Endothelial cell of umbilical vein (primary cell): ENCODE measurements at regions not wholly inside any gene's neighbourhood (a gene's known extent, or its start where the extent isn't known, plus 50 kb on each side); places are given as distances from the start of the nearest gene placed in this dataset.
"Not testable (repeated sequence)": the region's sequence is repeated elsewhere in the genome, so short reads cannot be mapped to it uniquely, and the experiment has no call there.

Source experiments
- BruUV-seq: library from RNA; stranded (reverse); fragments of 400-500 nt; replicated peaks from 2 replicates; lab custom pipeline; 2021; lab: Mats Ljungman, UMichigan
- CTCF ChIA-PET: fragments of 300-600, 350-600 bp; sonication (Branson Sonifier 250); formaldehyde crosslinking; loops from one replicate; lab custom pipeline; 2021; ENCODE audit warnings: antibody characterized with exemption, inconsistent platforms; lab: Charles Lee
- POLR2A ChIA-PET: fragments of 300-600, 350-600 bp; sonication (Branson Sonifier 250); formaldehyde crosslinking; loops from one replicate; lab custom pipeline; 2021; ENCODE audit warnings: antibody characterized with exemption, inconsistent platforms; lab: Charles Lee
- DNase-seq: peaks from one replicate; pipeline ENCODE4 v3.0.0-alpha.2; 2011; ENCODE audit warnings: low read depth, low spot score
- FAIRE-seq: peaks from 2 replicates; lab custom pipeline; 2011; peaks lifted over from hg19 to GRCh38; lab: Jason Lieb, UNC
- H2AFZ ChIP-seq: 2 replicates; pipeline ENCODE4 v1.6.0; 2012; ENCODE audit warnings: low read depth, low read length, control low read depth, inconsistent platforms
- H3K27ac ChIP-seq: 2 replicates; pipeline ENCODE4 v1.5.1; 2011; ENCODE audit warnings: low read depth, mild to moderate bottlenecking, control low read depth, low read length, moderate library complexity; ENCODE audit not compliant: insufficient read depth
- H3K27me3 ChIP-seq, 2 experiments: 2 replicates each; pipeline versions ENCODE4 v1.6.0 to v1.6.1; 2011; ENCODE audit warnings: low read length in 2 of 2, mixed read lengths in 1 of 2; ENCODE audit not compliant: control insufficient read depth in 2 of 2, insufficient read depth in 2 of 2
- H3K36me3 ChIP-seq, 2 experiments: 2 replicates in 1 of 2; 3 replicates in 1 of 2; pipeline ENCODE4 v1.5.1; 2011; ENCODE audit warnings: low read length in 2 of 2, mild to moderate bottlenecking in 1 of 2, moderate library complexity in 1 of 2; ENCODE audit not compliant: control insufficient read depth in 2 of 2, insufficient read depth in 2 of 2; ENCODE audit errors: extremely low read depth in 1 of 2
- H3K4me1 ChIP-seq: 3 replicates; pipeline ENCODE4 v1.5.1; 2011; ENCODE audit warnings: mild to moderate bottlenecking, low read length; ENCODE audit not compliant: control insufficient read depth, insufficient read depth; ENCODE audit errors: extremely low read depth
- H3K4me2 ChIP-seq: 2 replicates; pipeline ENCODE4 v1.6.1; 2011; ENCODE audit warnings: low read length, control low read depth, mixed read lengths; ENCODE audit not compliant: insufficient read depth
- H3K4me3 ChIP-seq, 3 experiments: fragments of 200-600 bp in 1 of 3; sonication (generic), shearing (Covaris generic) in 1 of 3; replicated peaks in 1 of 3; 2 replicates each; pipeline ENCODE4 v1.5.1; 2011 to 2016; ENCODE audit warnings: control low read depth in 3 of 3, low read length in 3 of 3, mild to moderate bottlenecking in 2 of 3, inconsistent platforms in 1 of 3, low read depth in 1 of 3, moderate library complexity in 1 of 3; ENCODE audit not compliant: insufficient read depth in 1 of 3
- H3K79me2 ChIP-seq: 2 replicates; pipeline ENCODE4 v1.6.0; 2012; ENCODE audit warnings: low read length, inconsistent platforms; ENCODE audit not compliant: control insufficient read depth, insufficient read depth
- H3K9ac ChIP-seq: replicated peaks from 2 replicates; pipeline ENCODE3; 2011; ENCODE audit warnings: low read length, control low read depth; ENCODE audit not compliant: insufficient read depth; ENCODE audit errors: extremely low read depth
- H3K9me1 ChIP-seq: replicated peaks from 3 replicates; pipeline ENCODE4 v1.6.0; 2011; ENCODE audit warnings: mild to moderate bottlenecking, low read length; ENCODE audit not compliant: control insufficient read depth, insufficient read depth; ENCODE audit errors: extremely low read depth
- H3K9me3 ChIP-seq: replicated peaks from 2 replicates; pipeline ENCODE4 v1.5.1; 2012; ENCODE audit warnings: low read length, inconsistent platforms; ENCODE audit not compliant: control insufficient read depth, insufficient read depth
- H4K20me1 ChIP-seq: replicated peaks from 2 replicates; pipeline ENCODE3; 2011; ENCODE audit warnings: mild to moderate bottlenecking, low read length; ENCODE audit not compliant: control insufficient read depth, insufficient read depth; ENCODE audit errors: extremely low read depth
- EZH2 ChIP-seq: IDR thresholded peaks from 2 replicates; pipeline ENCODE4 v1.6.1; 2012; ENCODE audit warnings: borderline replicate concordance, low read depth, mild to moderate bottlenecking, moderate library complexity, low read length, inconsistent platforms; ENCODE audit not compliant: severe bottlenecking
- FOS ChIP-seq: IDR thresholded peaks from 2 replicates; pipeline ENCODE4 v1.6.1; 2011; ENCODE audit warnings: mild to moderate bottlenecking, low read length, moderate library complexity, borderline replicate concordance; ENCODE audit not compliant: insufficient read depth
- GATA2 ChIP-seq: IDR thresholded peaks from 2 replicates; pipeline ENCODE4 v1.7.0; 2011; ENCODE audit warnings: low read depth, mild to moderate bottlenecking, moderate library complexity, mixed read lengths, low read length; ENCODE audit not compliant: insufficient read length, insufficient read depth
- JUN ChIP-seq: IDR thresholded peaks from 2 replicates; pipeline ENCODE4 v1.6.1; 2011; ENCODE audit warnings: borderline replicate concordance, low read depth; ENCODE audit not compliant: insufficient read length, insufficient read depth
- MYC ChIP-seq: IDR thresholded peaks from one replicate; pipeline ENCODE4 v1.6.1; 2011; ENCODE audit warnings: mild to moderate bottlenecking, low read depth, low read length
- POLR2A ChIP-seq: IDR thresholded peaks from 2 replicates; pipeline ENCODE4 v1.6.1; 2012; ENCODE audit warnings: low read depth, mild to moderate bottlenecking, control low read depth, low read length
- POLR2AphosphoS5 ChIP-seq: IDR thresholded peaks from 2 replicates; pipeline ENCODE4 v1.6.1; 2012; ENCODE audit warnings: low read depth, mild to moderate bottlenecking, control low read depth, low read length, moderate library complexity; ENCODE audit not compliant: insufficient read depth
- dilution Hi-C: fragments of 300-500 bp; cut with MboI; formaldehyde crosslinking; loops from one replicate; pipeline ENCODE4 v1.15.0; 2019; ENCODE audit warnings: low sequenced_read_pairs; ENCODE audit not compliant: extremely low pct_ligation_motif_present
- intact Hi-C: fragments of 100-400 bp; cut with micrococcal nuclease; formaldehyde crosslinking; loops from one replicate; pipeline ENCODE4 v1.10.0; 2022
- TF ChIP-seq, protein P1 (sequence below), 2 donors: IDR thresholded peaks; 1 replicate in 1 of 2; 2 replicates in 1 of 2; pipeline ENCODE4 v1.5.1; 2011; ENCODE audit warnings: low read length in 2 of 2, mild to moderate bottlenecking in 2 of 2, moderate library complexity in 2 of 2, control low read depth in 1 of 2, inconsistent platforms in 1 of 2, low read depth in 1 of 2; ENCODE audit not compliant: insufficient read depth in 1 of 2; ENCODE audit errors: extremely low read depth in 1 of 2
- TF ChIP-seq, protein P2 (sequence below): IDR thresholded peaks from 2 replicates; pipeline ENCODE4 v1.6.1; 2011; ENCODE audit not compliant: insufficient read depth, insufficient read length

DNA sequence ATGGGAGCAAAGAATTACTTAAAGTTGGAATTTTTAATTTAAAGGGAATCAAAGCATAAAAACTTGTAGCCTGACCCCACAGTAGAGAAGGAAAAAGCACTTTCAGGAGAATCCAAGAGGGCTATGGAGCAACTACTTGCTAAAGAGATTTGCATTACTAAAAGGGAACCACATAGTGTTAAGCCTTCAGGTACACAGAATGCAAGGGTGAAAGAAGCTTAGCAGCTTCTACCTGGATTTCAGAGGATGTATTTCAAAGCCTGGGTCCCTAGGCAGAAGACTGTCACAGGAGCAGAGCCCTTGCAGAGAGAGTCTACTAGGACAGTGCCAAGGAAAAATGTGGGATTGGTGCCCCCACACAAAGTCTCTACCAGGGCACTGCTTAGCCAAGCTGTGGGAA lies 575.0 kb downstream of the GBE1 start:
- H3K9me1 ChIP-seq, result no peaks in the 10 kb centered on the region
- dilution Hi-C loops (no loop called here), intact Hi-C loops (no loop called here)
- no peak for DNase-seq
- H2AFZ ChIP-seq, result no peak overlapping the region
- no peaks in the 10 kb centered on the region for H3K27me3 ChIP-seq
- FAIRE-seq, result no peak
- POLR2A ChIA-PET, result no interaction called here
- no peak for TF ChIP-seq GATA2
- TF ChIP-seq FOS, result no peak
- no peak for TF ChIP-seq POLR2AphosphoS5
- TF ChIP-seq, protein P1, sequence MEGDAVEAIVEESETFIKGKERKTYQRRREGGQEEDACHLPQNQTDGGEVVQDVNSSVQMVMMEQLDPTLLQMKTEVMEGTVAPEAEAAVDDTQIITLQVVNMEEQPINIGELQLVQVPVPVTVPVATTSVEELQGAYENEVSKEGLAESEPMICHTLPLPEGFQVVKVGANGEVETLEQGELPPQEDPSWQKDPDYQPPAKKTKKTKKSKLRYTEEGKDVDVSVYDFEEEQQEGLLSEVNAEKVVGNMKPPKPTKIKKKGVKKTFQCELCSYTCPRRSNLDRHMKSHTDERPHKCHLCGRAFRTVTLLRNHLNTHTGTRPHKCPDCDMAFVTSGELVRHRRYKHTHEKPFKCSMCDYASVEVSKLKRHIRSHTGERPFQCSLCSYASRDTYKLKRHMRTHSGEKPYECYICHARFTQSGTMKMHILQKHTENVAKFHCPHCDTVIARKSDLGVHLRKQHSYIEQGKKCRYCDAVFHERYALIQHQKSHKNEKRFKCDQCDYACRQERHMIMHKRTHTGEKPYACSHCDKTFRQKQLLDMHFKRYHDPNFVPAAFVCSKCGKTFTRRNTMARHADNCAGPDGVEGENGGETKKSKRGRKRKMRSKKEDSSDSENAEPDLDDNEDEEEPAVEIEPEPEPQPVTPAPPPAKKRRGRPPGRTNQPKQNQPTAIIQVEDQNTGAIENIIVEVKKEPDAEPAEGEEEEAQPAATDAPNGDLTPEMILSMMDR (IDR thresholded peaks at IDR 0.05; ENCODE audit: extremely low read depth in 1 of 2, insufficient read depth in 1 of 2, low read depth in 1 of 2, low read length in 2 of 2), result no peak
- TF ChIP-seq POLR2A, result no peak
- TF ChIP-seq EZH2, result no peak
- TF ChIP-seq JUN, result no peak
- TF ChIP-seq MYC, result no peak
- TF ChIP-seq, protein P2, sequence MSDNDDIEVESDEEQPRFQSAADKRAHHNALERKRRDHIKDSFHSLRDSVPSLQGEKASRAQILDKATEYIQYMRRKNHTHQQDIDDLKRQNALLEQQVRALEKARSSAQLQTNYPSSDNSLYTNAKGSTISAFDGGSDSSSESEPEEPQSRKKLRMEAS, result no peak
- no peaks in the 10 kb centered on the region for H3K36me3 ChIP-seq
- no peak overlapping the region for H3K27ac ChIP-seq
- no peaks in the 10 kb centered on the region for H3K4me1 ChIP-seq
- no peak overlapping the region for H3K4me3 ChIP-seq
- no peaks in the 10 kb centered on the region for H3K9me3 ChIP-seq
- no TSS peak for BruUV-seq
- no peaks in the 10 kb centered on the region for H3K79me2 ChIP-seq
- H4K20me1 ChIP-seq, result no peaks in the 10 kb centered on the region
- CTCF ChIA-PET, result interaction anchor here (1.1 kb wide), 1 partner anchor 56 kb away, joined by 3 read pairs; no protein-coding TSS in a partner anchor
- no peak overlapping the region for H3K4me2 ChIP-seq
- H3K9ac ChIP-seq, result no peak overlapping the region

DNA sequence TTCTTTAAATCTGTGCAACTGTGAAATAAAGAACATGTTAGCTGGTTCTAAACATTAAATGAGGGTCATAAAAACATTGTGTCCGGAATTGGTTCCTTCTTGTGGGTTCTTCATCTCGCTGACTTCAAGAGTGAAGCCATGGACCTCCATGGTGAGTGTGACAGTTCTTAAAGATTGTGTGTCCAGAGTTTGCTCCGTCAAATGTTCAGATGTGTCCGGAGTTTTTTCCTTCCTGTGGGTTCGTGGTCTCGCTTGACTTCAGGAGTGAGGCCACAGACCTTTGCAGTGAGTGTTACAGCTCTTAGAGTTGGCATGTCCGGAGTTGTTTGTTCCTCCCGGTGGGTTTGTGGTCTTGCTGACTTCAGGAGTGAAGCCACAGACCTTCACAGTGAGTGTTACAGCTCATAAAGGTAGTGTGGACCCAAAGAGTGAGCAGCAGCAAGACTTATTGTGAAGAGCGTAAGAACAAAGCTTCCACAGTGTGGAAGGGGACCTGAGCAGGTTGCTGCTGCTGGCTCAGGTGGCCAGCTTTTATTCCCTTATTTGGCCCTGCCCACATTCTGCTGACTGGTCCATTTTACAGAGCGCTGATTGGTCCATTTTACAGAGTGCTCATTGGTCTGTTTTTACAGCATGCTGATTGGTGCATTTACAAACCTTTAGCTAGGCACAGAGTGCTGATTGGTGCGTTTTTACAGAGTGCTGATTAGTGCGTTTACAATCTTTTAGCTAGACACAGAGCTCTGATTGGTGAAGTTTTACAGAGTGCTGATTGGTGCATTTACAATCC lies 579.2 kb downstream of the GBE1 start:
- H3K4me1 ChIP-seq, dilution Hi-C loops, H3K4me2 ChIP-seq, FAIRE-seq, H3K4me3 ChIP-seq, H3K36me3 ChIP-seq, H3K27ac ChIP-seq, H3K27me3 ChIP-seq, DNase-seq, H3K9me3 ChIP-seq, H3K79me2 ChIP-seq, H4K20me1 ChIP-seq, BruUV-seq, H3K9ac ChIP-seq, H2AFZ ChIP-seq, H3K9me1 ChIP-seq, intact Hi-C loops: not testable (repeated sequence)
- ChIA-PET POLR2A (interaction anchor here (0.7 kb wide), 1 partner anchor 76 kb away, joined by 3 read pairs; no protein-coding TSS in a partner anchor), CTCF (interaction anchor here (0.7 to 2.2 kb wide), 3 partner anchors 11 to 176 kb away, joined by 3 to 6 read pairs (median 5); no protein-coding TSS in a partner anchor)
